ENCODE measurements at regions not wholly inside any gene's neighbourhood (a gene's known extent, or its start where the extent isn't known, plus 50 kb on each side); places are given as distances from the start of the nearest gene placed in this dataset.

- TF ChIP-seq ZNF274 (IDR thresholded peaks at IDR 0.05; ENCODE audit: low read depth, low read length) (no peak), EGR1 (IDR thresholded peaks at IDR 0.05; ENCODE audit: low read depth) (no peak), JUND (IDR thresholded peaks at IDR 0.05) (no peak), SRF (IDR thresholded peaks at IDR 0.05; ENCODE audit: low read depth) (no peak)
Measured at GRCh38 chr7:96377399-96377798, 55.5 kb upstream of the SLC25A13 start (continued).

All from HCT116 (cell line).